Loucy (cell line): ENCODE measurements at regions not wholly inside any gene's neighbourhood (a gene's known extent, or its start where the extent isn't known, plus 50 kb on each side); places are given as distances from the start of the nearest gene placed in this dataset.

Source experiments
- CTCF ChIP-seq: fragments of 200-600 bp; sonication (generic); conservative IDR thresholded peaks from 2 replicates; pipeline ENCODE4 v1.5.1; 2014; ENCODE audit warnings: mild to moderate bottlenecking, antibody characterized with exemption, low read length
- EZH2phosphoT487 ChIP-seq: fragments of 200-600 bp; IDR thresholded peaks from 2 replicates; pipeline ENCODE4 v1.6.1; 2018; ENCODE audit warnings: antibody characterized with exemption, mild to moderate bottlenecking, moderate library complexity, borderline replicate concordance

DNA sequence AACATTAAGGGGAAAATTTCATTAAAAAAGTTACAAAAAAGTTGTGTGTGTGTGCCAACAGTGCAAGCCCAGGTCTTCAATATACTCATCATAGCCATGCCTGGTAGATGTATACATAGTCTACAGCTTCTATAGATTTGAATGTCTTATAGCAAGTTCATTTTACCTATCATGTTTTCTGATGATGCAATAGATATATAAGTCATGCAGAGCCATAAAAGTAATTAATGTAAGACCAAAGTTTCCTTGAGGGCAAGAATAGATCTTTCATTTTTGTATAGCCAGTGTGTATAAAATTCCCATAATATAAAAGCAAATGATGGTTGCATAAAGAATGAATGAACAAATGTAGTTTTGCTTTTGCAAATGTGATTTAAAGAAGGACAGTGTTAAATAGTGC, 1138.4 kb downstream of the TBL1XR1 start:
- no peak for TF ChIP-seq CTCF
- no peak for TF ChIP-seq EZH2phosphoT487
